ENCODE measurements at regions not wholly inside any gene's neighbourhood (a gene's known extent, or its start where the extent isn't known, plus 50 kb on each side); places are given as distances from the start of the nearest gene placed in this dataset.

GRCh38 chr2:180739070-180739469 lies 241.3 kb upstream of the UBE2E3 start:
- TF ChIP-seq, protein P1, sequence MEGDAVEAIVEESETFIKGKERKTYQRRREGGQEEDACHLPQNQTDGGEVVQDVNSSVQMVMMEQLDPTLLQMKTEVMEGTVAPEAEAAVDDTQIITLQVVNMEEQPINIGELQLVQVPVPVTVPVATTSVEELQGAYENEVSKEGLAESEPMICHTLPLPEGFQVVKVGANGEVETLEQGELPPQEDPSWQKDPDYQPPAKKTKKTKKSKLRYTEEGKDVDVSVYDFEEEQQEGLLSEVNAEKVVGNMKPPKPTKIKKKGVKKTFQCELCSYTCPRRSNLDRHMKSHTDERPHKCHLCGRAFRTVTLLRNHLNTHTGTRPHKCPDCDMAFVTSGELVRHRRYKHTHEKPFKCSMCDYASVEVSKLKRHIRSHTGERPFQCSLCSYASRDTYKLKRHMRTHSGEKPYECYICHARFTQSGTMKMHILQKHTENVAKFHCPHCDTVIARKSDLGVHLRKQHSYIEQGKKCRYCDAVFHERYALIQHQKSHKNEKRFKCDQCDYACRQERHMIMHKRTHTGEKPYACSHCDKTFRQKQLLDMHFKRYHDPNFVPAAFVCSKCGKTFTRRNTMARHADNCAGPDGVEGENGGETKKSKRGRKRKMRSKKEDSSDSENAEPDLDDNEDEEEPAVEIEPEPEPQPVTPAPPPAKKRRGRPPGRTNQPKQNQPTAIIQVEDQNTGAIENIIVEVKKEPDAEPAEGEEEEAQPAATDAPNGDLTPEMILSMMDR (IDR thresholded peaks at IDR 0.05), result no peak
- no peak for TF ChIP-seq POLR2A (IDR thresholded peaks at IDR 0.05)
